ENCODE measurements at regions not wholly inside any gene's neighbourhood (a gene's known extent, or its start where the extent isn't known, plus 50 kb on each side); places are given as distances from the start of the nearest gene placed in this dataset.

DNA sequence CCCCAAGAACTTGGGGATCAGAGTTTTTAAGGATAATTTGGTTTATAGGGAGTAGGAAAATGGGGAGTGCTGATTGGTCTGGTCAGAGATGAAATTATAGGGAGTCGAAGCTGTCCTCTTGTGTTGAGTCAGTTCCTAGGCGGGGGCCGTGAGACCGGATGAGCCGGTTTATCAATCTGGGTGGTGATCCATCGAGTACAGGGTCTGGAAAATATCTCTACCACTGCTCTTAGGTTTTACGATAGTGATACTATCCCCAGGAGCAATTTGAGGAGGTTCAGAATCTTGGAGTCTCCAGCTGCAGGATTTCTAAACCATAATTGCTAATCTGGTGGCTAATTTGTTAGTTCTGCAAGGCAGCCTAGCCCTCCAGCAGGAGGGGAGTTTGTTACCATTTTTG lies 403.4 kb downstream of the CDH11 start:
- TF ChIP-seq EP300 (IDR thresholded peaks at IDR 0.05) (no peak), POLR2A (IDR thresholded peaks at IDR 0.05) (no peak), POLR2AphosphoS5 (IDR thresholded peaks at IDR 0.05) (no peak)
- TF ChIP-seq, protein P1, sequence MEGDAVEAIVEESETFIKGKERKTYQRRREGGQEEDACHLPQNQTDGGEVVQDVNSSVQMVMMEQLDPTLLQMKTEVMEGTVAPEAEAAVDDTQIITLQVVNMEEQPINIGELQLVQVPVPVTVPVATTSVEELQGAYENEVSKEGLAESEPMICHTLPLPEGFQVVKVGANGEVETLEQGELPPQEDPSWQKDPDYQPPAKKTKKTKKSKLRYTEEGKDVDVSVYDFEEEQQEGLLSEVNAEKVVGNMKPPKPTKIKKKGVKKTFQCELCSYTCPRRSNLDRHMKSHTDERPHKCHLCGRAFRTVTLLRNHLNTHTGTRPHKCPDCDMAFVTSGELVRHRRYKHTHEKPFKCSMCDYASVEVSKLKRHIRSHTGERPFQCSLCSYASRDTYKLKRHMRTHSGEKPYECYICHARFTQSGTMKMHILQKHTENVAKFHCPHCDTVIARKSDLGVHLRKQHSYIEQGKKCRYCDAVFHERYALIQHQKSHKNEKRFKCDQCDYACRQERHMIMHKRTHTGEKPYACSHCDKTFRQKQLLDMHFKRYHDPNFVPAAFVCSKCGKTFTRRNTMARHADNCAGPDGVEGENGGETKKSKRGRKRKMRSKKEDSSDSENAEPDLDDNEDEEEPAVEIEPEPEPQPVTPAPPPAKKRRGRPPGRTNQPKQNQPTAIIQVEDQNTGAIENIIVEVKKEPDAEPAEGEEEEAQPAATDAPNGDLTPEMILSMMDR (IDR thresholded peaks at IDR 0.05) = no peak

Data from stomach (tissue), 4 donors.